ENCODE measurements at regions not wholly inside any gene's neighbourhood (a gene's known extent, or its start where the extent isn't known, plus 50 kb on each side); places are given as distances from the start of the nearest gene placed in this dataset.

DNA sequence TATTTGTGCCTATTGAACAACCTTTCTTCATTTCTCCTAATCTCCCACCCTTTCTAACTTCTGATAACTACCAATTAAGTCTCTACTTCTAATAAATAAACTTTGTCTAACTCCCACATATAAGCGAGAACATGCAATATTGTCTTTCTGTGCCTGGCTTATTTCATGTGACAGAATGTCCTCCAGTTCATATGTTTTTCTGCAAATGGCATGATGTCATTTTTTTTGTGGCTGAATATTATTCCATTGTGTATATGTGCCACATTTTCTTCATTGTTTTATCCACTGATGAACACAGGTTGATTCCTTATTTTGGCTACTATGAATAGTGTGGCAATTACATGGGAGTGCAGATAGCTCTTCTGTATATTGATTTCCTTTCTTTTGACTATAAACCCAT lies 1041.5 kb upstream of the MANEA start:
- DNase-seq (ENCODE audit: low spot score): no peak

DNA sequence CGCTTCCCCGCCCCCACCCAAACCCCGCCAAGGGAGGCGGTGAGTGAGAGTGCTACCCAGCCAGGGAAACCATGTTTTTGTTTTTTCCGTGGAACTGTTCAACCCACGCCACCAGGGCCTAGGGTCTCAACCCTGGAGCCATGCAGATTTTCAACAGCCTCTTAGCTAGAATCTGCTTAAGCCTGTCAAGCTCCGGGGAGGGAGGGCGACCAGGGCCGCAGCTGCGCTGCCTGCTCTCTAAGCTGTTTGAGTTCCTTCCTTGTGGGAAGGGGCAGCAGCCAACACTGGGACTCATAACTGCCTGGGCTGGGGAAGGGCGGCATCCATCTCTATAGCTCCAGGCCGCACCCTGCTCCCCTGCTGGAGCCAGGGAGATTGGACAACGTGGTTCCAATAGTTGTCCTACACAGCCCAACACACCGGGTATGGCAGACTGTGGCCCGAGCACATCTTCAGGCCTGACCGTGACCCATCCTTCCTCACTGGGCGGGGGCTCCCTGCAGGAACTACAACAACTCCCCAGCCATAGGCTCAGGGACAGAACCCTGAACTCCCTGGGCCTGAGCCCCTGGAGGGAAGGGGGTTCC lies 1065.7 kb upstream of the MANEA start:
- no peak for DNase-seq (ENCODE audit: low spot score)

DNA sequence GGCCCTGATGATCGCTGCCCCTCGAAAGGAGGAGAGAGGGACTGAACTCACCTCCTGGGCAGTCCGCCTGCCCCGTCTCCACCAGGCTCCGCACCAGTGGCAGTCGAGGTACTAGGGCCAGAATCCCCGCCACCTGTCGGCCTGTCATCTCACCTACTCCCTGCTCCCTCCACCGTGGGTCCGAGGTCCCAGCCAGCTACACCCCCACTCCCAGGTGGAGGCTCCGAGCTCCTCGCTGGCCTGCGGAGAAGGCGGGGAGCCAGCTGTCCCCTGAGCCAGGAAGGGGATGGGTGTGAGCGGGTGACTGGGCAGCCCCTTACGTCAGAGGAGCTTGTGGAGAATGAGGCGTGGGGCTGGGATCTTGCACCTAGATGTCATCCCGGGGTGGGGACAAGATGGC lies 1066.5 kb upstream of the MANEA start:
- no peak for DNase-seq (ENCODE audit: low spot score)

DNA sequence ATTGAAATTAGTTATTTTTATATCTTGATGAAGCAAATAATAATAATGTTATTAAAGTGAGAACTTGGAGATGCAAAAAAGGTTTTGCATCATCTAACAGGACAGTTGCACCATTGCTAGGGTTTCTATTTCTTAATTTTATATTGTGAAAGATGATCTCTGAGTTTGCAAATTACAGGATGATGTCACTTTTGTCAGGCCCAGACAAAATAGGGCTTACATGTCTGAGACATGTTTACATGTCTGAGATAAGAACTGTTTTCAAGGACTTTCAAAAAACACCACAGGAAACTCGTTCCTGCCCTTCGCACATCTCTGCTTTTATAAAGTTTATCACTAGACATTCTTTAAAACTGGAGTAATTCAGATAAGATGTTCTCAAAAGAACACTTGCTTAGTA lies 1075.8 kb upstream of the MANEA start:
- DNase-seq (ENCODE audit: low spot score): no peak

DNA sequence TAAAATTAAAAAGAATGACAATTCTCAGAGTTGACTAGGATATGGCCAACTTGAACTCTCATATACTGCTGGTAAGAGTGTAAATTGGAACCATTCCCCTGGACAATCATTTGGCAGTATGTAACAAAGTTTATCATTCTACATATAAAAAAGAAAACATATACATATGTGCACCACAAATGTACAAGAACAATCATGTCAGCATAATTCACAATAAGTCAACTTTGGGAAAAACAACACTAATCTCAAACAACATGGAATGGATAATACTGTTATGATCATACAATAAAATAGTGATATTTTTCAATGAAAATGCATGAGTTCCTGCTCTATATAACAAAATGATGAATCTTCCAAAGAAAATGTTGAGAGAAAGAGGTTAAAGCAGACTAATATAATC lies 1078.7 kb upstream of the EPHA7 start:
- DNase-seq (ENCODE audit: low spot score): no peak

DNA sequence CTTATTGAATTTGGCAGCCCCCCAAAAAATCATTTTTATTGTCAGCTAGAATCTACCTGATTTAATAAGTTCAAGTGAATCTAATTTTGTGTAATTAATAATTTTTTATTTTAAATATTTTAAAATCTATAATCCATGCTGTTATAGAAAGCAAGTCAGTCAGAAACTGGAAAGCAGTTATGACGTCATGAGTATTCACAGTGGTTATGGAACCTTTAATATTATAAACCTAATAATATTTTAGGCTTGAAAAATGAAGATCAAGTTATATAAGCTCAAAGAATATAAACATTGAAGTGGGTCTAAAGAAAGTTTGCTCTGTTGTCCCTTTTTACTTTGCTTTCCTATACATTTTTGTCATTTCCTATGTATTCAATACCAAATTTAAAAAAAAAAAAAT lies 1075.1 kb upstream of the EPHA7 start:
- DNase-seq (ENCODE audit: low spot score): no peak

DNA sequence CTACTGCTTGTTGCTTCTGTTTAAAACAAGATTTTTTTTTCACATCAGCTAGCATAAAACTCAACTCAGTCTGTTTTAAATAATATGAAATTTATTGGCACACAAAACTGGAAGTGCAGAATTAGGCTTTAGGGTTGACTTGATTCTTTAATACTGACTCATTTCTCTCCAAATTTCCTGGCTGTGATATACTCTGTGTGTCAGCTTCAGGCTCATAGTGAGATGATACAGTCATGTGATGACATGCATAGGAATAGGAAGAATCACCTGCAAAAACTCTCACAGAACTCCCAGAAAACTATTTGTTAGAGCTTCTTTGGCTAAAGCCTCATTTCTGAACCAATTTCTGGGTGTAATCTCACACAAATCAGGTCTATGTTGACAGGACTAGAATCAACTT lies 1068.0 kb upstream of the EPHA7 start:
- DNase-seq (ENCODE audit: low spot score): no peak

DNA sequence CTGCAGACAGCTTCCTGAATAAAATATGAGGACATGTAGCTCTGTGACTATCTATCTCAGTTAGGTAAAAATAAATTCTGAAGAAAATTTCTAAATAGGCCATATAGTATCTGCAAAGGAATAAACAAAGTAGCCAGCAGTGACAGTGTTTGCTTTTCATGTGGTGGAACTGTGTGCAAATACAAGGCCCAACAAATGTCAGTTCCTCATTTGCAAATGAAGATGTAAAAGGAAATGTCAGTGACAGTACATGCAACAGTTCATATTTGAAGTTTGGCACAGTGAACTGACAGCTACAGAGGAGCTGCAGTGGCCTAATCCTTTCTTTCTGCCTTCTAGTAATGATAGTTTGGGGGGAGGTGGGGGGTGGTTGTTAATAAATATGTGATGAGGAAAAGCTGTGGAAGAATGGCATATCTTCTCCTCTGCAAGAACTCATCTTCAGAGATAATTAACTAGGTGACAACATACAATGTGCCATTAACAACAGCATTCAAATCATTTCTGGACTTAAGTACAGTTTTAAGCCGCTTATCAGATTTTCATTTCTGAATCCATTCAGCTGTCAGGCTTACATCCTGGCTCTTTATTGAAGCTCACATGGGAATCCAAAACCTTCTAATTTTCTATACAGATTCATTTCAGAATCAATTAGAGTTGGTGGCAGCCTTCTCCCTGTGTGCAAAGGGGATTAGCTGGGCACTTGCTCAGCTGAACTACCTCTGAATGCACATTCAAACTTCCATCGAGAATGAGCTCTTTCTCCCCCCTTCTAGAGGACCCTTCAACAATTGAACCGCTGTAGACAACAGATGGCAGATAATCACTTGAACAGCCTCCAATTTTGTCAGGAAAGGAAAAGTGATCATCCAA lies 1059.0 kb upstream of the EPHA7 start:
- no peak for DNase-seq (ENCODE audit: low spot score)

DNA sequence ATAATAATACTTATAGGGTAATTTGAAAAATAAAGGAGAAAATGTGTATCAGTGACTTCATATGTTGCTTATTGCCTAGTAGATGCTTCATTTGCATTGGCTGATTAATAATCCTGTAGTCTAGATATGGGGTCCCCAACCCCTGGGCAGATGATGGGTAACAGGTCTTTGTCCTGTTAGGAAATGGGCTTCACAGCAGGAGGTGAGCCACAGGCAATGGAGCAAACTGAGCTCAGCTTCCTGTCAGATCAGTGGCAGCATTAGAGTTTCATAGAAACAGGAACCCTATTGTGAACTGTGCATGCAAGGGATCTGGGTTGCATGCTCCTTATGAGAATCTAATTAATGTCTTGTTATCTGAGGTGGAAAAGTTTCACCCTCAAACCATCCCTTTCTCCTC lies 1049.5 kb upstream of the EPHA7 start:
- DNase-seq (ENCODE audit: low spot score): no peak

DNA sequence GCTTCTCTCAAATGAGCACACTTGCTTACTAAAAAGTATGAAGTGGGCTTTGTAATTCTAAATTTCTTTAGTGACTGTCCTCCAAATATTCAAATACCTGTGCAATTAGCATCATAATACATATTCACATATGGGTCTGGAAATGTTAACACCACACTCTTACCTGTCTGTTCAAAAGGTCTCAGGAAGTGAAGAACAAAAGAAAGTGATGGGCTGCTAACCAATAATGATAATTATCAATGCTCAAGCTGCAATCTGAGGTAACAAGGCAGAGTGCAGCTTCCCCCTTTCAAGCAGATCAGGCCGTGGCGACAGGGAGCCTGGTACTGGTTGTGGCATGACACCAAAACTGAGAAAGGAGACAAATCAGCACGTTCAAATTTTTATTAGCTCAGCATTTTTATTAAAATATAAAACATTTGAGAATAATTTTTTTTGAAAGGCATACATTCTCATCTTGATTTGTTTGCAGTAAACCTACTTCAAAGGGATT lies 1044.7 kb upstream of the EPHA7 start:
- DNase-seq (ENCODE audit: low spot score): no peak

DNA sequence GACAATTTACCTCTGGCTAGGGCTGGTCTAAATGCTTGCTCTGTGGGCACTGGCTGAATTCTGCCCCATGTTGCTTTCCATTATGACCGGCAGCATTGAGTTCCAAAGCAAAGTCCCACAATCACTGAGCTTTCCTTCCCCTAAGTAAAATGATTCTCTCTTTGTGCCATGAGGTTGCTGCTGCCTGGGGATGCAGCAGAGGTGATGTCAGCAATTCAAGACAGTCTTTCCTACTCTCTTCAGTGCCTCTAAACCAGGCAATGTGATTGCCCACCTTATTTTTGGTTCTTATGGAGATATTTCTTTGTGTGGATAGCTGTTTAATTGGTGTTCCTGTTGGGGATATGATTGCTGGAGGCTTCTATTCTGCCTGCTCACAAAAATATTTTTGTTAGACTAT lies 1043.9 kb upstream of the EPHA7 start:
- DNase-seq (ENCODE audit: low spot score): no peak

DNA sequence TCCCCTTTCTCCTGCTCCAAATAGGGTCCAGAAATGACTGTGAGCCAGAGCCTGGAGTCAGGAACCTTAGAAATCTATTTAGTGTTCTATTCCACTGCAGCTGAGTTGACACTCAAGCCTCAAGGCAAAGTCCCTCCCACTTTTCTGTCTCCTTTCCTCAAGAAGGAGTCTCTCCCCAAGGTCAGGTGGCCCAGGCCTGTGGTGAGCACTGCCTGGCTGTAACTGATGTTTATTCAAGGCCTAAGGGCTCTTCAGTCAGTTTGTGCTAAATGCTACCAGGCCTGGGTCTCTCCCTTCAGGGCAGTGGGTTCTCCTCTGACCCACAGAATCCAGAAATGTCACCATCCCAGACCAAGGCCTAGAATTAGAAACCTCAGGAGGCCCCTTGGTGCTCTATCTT lies 1042.9 kb upstream of the EPHA7 start:
- no peak for DNase-seq (ENCODE audit: low spot score)

DNA sequence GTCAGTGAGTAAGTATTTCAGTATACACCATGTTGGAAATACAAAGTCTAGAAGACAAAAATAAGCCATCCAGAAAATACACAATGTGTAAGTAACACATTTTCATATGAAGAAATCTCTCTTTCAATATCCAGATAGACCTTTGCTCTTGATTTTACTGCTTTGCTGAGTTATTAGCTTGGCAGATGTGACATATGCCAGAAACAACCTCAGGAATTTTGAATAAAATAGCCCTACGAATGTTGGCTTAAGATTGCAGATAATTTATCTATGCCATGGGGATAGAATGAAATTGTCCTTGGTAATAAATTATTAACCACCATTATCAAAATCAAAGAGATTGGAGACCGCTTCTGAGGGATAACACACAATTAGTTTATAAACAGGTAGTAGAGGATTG lies 1036.9 kb upstream of the EPHA7 start:
- no peak for DNase-seq (ENCODE audit: low spot score)

DNA sequence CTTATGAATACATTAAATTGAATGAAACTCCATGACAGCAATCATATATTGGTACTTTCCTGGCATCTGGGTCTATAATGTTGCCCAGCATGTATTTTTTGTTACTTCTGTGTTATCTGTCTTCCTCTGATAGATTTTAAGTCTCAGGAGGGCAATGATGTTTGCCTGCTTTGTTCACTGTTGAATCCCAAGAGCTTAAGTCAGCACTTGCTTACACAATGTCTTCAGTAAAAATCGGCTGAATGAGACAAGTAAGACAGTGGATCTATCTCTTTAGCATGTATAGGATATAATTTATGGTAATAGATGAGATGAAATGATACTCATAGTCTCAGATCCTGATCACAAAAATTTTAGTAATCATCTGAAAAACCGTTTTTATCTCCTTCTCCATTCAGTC lies 1034.9 kb upstream of the EPHA7 start:
- no peak for DNase-seq (ENCODE audit: low spot score)

DNA sequence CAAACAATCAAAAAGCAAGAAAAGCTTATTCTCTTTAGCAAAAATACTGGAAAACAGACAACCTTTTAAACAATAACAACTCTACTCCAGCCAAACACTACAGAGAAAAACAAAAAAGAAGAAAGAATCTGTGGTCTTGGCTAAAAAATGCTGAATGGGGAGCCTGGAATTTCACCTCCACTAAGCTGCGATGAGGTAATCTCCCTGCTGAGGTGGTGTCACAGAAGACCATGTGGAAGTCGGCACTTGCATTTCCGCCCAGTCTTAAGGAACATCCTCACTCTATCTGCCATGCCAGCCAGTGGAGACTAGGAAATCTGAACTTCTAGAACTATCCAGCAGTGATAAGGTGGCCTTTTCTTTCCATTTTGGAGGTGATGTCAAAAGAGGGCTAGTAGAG lies 1026.8 kb upstream of the EPHA7 start:
- no peak for DNase-seq (ENCODE audit: low spot score)

DNA sequence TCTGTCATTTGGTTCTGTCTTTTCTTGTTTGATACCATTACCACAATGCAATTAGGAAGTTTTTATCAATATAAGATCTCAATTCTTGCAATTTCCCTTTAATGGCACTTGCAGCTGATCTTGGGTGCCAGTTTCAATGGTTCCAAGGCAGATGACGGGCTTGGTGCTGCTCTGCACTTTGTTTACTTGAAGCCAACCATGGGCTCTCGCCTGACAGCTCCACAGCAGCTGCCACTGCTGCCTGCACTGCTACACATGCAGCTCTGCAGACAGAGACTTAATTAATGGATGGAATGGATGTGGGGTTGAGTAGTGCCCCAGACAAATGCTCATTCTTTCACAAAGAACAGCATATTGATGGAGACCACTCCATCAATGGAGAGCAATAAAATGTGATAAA lies 1024.3 kb upstream of the EPHA7 start:
- DNase-seq (ENCODE audit: low spot score): no peak

DNA sequence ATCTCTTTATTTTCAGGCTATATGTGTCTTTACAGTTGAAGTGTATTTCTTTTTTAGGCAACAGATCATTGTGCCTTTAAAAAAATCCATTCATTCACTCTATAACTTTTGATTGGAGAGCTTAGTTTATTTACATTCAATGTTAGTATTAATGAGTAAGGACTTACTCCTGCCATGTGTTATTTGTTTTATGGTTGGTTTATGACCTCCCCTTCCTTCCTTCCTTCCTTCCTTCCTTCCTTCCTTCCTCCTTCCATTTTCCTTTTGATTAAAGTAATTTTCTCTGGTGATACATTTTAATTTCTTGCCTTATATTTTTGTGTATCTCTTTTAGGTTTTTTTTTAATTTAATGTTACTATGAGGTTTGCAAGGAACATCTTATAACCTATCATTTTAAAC lies 1005.3 kb upstream of the EPHA7 start:
- no peak for DNase-seq (ENCODE audit: low spot score)

DNA sequence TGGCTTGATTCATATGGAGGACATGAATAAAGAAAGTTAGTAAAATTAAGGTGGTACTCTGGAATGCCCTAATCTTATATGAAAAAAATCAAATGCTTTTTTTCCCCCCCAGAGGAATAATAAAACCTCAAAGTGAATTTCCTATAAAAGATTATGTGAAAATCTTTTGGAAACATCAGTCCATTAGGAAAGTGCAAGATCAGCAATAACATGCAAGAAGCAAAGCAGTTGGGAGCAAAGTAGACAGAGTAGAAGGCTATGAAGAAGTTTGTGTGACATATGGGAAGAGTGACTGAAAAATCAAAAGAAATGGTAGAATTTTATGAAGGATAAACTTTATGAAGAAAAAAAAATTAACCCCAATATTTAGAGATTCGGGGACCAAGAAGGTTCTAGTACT lies 998.0 kb upstream of the EPHA7 start:
- no peak for DNase-seq (ENCODE audit: low spot score)

DNA sequence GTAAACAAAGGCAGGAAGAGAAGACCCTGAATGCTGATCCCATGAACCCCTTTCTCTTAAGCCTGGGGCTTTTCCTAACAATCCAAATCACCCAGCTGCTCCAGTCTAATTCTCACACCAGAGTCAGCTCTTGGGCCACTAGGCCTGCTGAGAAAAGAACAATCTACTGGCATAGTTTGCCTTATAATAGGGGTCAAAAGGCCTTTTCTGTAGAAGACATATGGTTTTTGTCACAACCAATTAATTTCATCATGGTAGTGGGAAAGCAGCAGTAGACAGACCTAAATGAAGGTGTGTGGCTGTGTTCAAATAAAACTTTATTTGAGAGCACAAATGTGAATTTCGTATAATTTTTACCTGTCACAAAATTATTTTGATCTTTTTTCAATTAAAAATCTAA lies 994.7 kb upstream of the EPHA7 start:
- DNase-seq (ENCODE audit: low spot score): no peak

DNA sequence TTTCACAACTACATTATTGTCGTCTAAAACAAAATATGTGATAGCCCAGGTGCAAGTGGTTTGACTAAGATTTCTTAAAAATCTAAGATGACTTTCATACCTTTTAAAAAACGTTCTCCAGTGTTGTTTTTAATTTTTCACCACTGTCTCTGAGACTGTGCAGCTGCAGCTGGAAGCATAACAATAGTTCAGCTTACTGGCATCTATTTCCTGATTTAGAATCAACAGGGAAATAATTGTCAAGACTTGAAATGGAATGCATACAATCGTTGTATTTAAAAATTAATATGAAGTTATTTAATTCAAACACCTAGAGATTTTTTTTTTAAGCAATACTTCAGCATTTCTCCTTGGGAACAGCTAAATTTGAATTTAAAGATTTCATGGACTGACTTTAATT lies 982.0 kb upstream of the EPHA7 start:
- DNase-seq (ENCODE audit: low spot score): no peak

DNA sequence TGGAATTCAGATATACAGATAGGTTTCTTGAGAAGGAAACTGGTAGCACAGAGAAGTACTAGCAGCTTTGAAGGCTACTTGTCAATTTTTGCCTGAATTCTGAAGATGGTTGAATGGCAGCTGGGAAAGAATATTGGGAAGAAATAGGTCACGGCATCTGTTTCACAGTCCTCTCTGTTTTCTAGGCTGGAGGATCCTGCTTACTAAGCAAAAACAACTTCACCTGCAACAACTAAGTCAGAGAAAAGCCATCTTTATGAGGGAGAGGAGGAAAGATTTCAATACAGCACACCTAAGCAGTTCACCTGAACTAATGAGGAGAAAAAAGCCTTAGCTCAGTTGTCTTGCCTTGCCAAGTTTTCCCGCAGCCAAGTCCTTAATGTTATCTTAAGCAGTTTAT lies 975.5 kb upstream of the EPHA7 start:
- no peak for DNase-seq (ENCODE audit: low spot score)

DNA sequence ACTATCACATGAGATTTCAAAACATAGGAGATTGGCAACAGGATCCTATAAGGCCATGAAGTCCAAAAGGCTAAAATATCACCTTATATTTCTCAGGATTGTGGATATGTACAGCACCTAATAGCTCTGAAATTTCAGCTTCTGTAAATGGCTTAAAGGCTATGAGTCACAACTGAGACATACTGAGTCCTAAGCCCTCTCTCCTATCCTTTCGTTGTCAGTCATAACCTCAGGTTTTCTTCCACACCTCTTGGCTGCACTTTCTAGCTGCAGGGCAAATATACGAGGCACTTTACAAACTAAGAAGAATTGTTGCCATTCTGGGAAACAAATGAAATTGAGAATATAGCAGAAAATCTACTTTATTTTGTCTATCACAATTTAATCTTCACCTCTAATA lies 969.9 kb upstream of the EPHA7 start:
- no peak for DNase-seq (ENCODE audit: low spot score)

DNA sequence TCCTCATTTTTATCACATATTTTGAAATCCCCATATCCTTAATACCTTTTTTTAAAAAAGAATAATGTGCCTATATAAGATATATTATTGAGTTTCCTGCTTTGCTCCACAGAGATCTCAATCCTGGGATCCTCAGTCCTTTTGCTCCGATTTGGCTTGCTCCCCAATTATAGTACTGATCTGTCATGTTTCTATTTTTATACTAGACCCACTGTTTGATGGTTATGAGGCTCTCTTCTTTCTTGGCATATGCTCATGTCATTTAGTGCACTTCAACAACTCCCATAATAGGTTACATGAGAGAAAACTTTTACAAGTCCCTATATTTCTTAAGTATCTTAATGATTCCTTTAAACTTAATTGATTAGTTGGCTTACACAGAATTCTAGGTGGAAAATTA lies 958.5 kb upstream of the EPHA7 start:
- no peak for DNase-seq (ENCODE audit: low spot score)

DNA sequence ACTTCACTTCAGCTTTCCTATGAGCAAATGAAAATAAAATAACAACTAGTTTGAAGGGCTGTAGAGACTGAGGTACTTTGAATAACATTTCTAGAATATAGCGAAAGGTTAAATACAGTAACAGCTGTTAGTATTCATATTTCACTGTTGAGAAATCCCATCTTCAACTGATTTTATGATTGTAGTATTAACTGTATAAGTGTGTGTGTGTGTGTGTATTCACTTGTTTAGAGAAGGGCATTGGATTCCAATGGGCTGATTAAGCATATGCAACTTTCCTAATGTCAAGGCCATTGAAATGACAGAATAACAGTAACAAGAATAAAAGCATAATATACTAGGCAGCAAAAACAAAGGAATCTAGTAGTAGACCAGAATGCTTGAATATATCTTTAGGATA lies 957.5 kb upstream of the EPHA7 start:
- no peak for DNase-seq (ENCODE audit: low spot score)

All from hepatic stellate cell (primary cell).